Activated CD4-positive, alpha-beta T cell treated with anti-CD3 and anti-CD28 coated beads for 48 hours (primary cell): ENCODE measurements at regions not wholly inside any gene's neighbourhood (a gene's known extent, or its start where the extent isn't known, plus 50 kb on each side); places are given as distances from the start of the nearest gene placed in this dataset.

Experiments used
- DNase-seq: peaks from one replicate; pipeline ENCODE4 v3.0.0-alpha.2; 2020

DNA sequence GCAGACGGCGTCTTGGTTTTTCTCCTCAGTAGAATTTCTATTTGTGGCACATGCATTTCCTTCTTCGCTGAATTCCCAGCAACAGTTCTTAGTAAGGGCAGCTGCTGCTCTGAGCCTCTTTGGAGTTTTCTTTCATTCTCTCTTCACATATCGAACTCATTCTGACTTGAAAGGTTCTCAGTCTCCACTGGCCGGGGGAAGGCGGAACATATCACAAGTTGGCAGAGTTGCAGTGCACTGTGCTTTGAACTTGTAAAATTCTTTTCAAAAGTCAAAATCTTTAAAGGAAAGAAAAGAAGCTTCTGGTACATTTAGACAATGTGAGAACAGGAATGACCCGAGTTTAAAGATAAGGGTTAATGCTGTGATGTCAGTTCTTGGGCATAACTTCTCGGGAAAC, 286.1 kb upstream of the MAP3K7 start:
- no peak for DNase-seq

DNA sequence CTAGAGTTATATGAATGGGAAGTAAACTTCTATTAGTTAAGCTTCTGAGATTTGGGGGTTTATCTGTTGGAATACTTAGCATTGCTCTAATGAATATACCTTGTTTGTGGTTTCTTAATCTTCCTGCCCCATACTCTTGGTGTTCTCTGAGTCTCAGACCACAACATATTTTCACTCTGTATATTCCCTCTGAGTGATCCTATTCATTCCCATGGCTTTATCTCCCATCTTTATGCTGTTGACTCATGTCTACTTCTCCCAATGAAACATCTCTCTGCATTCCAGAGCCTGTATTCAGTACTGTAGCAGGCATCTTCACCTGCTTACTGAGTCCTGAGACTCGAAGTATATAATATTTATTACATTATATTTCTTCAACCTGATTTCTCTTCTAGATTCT, 283.7 kb upstream of the MAP3K7 start:
- DNase-seq = no peak

DNA sequence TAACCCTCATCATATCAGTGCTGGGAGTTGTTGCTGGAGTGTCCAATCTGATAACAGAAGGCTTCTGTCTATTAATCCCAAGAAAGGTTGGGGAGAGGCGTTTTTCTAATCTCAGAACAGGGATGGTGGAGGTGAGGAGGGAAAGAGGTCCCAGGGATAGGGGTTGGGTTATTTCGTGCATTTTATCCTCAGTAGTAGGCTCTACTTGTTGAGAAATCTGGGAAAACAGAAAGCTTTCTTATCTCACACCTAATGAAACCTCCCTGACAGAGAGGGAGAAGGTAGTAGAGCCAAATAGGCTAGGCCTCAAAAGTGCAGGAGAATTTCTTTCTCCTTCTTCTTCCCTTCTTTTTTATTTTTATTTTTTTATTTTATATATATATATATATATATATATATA, 281.8 kb upstream of the MAP3K7 start:
- no peak for DNase-seq

DNA sequence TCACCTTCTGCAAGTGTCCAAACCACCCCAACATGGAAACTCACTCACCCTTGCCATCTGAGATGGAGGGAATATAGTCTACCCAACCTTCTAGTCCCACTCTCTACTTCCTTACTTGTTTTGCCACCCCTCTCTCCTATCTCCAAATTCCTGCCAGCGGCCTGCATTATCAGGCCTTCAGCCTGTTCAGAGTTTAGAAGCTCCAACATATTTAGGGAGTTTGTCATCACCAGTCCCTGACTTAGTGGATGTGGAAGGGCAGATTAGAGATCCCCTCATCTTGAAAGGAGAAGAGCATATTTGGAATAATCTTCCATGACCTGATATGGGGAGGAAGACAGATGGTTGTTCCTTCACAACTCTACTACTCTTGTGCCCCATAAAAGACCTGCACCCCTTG, 281.4 kb upstream of the MAP3K7 start:
- DNase-seq = no peak

DNA sequence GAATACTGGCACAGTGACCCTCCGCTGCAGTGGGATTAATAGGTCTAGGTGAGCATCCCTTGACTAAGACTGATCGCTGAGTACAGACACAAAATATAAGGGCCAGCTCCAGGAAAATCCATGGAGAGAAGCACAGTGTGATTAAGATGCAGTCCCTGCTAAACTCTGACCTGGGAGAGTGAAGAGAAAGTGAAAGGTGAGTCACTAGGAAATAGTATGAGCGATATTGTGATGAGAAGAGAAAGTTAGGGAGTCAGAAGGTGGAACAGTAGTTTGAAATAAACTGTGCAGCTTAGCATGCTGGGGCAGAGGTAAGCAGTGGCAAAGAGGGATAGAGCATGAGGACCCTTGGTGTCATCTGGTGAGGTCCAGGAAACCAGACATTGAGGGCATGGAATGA, 278.6 kb upstream of the MAP3K7 start:
- no peak for DNase-seq

DNA sequence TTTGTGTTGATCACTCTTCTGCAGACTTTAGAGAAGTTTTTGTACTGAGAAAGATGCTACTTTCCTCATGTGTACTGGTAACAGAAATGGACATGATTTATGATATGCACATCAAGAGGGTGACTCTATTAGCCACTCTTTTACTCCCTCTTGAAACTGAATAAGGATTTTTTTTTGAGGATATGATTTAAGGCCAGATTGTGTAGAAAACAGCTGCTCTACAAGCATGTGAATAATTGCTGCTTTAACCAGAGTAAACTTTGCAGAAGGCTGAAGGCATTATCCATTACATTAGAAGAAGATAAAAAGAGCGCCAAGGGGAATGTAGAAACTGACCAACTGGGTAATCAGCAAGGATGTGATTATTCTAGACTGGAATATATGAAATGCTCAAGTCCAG, 276.2 kb upstream of the MAP3K7 start:
- DNase-seq = no peak

DNA sequence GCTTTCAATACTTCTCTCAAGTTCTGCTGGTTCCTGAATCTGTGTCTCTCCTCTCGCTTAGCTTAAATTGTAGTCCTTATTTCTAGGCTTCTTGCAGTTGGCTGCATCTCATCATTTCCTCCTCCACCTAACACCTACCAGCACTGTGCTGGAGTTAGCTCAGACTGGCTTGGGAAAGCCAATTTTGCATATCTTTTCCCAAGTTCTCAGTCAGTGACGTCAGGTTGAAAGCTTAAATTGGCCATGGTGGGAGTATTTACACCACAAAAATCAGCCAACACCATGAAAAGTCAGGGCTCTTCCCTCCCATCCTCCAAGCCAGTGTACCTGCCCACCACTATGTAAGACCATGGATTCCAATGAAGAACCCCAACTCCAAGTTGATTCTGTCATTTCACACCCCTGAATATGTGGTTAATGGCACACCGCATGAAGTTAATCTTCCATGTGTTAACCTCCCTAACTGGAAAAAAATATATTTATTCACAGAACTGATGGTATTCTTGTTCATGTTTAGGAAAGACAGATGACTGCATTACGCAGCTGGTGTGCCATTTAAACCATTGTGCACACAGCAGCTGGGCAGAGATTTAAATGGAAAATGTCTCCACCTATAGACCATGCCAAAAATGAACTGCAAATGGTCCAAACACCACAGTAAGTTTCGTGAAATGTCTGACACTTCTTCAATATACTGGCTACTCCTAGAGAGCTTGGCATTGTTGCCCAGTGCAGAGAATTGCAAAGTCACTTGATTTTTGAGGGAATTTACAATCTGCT, 274.1 kb upstream of the MAP3K7 start:
- DNase-seq = no peak

DNA sequence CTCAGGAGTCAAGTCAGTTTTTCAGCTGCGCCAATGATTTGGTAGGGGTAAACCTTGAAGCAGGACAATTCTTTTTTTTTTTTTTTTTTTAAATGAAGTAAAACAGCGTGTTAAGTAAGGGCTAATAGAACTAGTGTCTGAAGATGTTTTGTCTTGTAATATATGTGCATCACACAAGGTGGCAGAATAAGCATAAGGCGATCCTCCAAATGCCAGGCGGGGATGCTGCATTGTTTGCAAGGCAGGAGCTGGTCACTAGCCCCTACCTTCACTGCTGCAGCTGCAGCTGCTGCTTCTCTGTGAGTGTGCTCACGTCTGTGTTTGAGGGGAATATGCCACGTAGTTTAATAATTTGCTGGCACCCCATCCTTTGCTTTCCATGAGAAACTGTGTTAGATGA, 272.7 kb upstream of the MAP3K7 start:
- DNase-seq = no peak

DNA sequence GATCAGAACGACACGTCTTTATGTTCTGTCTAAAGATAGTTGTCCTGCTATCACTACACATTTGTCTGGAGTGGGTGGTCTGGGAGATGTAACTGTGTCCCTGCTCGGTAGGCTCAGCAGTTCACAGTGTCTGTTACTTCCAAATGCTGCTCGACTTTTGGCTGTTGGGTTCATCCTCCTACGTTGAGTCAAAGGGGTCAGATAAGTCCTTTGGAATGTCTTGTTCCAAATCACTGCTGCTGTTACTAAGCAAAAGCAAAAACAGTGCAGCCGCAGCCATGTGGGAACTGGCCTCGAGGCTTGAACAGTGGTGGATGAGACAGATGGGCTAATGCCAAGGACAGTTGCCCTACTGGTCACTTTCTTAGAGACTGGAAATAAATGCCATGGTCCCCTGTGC, 272.2 kb upstream of the MAP3K7 start:
- no peak for DNase-seq

DNA sequence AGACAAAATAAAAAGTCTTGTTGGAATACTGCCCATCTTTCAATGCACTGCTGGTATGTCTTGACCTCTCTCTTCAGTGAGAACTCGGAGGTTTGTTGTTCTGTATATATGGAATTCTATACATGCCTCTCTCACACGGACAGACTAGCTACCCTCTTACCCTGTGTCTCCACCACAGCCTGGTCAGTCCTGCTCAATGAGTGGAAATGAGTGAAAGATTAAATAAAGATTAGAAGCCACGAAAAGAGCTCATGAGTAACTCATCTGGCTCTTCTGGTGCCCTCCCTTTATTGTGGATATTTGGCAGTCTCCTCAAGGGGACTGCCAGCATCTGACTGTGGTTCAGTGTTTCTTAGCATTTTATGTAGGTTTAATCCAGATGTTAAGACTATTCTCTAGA, 262.8 kb upstream of the MAP3K7 start:
- no peak for DNase-seq

DNA sequence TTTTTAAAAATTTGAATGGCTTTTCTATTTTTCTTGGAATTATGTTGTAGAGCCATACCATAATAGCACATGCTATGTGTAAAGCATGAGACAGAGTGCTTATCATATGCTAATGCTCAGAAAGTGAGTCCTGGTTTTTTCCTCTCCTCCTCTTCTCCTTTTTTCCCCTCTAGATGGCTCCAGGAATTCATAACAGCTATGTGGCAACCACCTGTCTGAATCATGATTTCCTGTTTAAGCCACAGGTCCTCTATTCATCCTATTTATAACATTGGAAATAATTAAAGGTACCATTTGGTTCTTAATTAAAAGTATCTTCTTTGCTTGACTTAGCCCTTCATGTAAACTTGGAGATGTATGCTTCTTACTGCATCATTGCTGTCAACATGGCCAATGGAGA, 260.0 kb upstream of the MAP3K7 start:
- DNase-seq = no peak

DNA sequence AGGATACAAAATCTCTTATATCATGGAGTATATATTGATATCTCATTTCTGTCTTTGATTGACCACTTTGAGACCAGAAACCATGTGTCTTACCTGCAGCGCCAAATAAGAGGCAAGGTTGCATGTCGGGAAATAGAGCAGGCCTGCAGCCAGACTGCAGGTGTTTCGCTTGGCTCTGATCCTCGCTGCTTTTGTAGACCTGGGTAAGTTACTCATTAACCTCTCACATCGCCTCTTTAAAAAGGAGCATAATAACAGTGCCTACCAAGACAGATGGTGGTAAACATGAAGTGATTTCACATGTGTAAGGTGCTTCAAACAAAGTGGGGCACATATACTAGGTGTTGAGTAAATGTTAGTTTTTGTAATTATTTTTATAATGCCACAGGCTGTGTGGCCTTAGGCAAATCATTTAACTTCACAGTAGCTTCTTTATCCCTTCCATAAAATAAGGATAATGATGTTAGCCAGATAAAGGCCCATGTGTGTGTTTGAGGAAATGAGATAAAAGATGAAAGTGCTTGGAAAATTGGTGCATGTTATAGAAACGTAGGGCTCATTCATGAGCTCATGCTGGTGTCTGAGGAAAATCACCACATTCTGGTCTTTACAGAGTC, 248.8 kb upstream of the MAP3K7 start:
- no peak for DNase-seq

DNA sequence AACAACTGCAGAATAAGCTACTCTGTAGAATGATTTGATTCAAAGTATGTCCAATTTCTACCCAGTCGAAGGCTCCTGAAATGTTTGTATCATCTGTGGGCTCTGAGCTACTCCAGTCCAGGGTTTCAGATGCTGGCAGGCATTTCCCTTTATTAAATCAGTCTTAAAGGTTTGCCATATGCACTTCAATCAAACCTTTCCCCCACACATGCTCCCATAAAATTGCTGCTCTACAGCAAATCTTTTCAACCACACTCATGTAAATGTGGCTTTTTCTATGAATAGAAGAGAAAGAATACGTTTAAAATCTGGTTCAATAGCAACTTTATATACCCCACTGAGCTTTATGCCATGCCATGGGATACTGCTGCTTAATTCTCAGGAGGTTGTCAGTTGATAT, 242.4 kb upstream of the MAP3K7 start:
- no peak for DNase-seq

DNA sequence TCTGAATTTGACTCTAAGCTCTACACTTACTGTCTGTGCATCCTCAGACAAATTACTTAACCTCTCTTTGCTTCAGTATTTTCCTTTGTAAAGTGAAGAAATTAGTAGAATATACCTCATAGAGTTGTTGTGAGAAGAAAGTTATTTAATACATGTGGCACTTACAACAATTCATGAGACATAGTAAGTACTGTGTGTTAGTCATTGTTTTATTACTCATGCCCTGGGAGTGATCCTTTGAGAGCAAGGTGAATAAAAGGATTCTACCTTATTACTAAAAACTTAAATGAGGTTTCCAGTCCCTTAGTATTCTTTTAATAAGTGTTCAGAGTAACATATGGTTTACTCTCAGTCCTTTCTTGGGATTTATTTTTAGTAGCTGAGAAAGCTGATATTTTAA, 233.6 kb upstream of the MAP3K7 start:
- no peak for DNase-seq

DNA sequence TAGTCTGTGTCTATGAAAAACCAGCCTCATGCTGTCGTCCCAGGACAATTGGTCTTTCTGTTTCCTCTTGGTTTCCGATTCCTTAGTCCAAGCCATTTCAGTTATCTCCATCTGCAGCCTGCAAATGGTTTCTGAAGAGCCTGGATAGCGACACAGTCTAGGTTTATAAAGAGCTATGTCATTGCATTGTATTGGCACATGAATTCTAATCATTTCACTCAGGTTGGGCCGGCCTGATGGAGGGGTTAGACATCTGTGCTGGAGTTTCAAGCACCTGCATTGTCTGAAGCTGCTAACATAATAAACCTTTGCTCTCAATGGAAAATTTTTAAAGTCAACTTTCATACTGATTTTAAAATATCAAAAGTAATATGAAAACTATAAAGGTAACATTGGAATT, 232.6 kb upstream of the MAP3K7 start:
- no peak for DNase-seq

DNA sequence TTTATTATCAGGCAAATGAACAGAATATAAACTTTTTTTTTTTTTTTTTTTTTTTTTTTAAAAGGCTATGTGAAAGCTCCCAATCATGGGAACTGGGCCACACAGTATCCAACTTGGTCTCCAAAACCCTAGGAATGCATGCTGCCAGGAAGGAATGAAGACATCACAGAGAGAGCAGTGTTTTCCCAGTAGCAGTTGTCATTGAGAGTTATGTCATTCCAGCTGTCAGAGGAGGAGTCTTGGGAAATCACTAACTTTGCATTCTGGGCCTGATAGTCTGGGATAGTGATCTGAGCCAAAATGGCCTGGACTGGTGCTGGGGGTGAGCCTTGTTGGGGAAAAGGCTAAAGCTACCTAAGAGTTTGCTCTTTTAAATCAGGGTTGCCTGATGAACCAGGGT, 231.3 kb upstream of the MAP3K7 start:
- no peak for DNase-seq

DNA sequence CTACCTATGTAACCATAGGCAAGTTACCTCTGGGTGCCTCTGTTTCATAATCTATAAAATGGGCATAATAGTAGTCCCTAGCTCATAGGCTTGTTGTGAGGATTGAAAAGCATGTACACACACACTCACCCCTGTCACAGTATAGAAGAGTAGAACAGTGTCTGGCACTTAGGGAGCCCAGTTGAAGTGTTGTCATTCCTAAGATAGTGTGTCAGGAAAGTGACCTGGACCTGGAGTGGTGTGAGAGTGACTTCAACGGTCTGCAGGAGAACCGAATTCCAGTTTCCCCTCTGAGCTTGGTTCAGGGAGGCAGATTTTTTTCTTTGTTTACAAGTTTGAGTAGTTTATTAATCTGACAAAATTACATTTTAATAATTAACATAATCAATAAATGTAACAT, 229.9 kb upstream of the MAP3K7 start:
- DNase-seq = no peak

DNA sequence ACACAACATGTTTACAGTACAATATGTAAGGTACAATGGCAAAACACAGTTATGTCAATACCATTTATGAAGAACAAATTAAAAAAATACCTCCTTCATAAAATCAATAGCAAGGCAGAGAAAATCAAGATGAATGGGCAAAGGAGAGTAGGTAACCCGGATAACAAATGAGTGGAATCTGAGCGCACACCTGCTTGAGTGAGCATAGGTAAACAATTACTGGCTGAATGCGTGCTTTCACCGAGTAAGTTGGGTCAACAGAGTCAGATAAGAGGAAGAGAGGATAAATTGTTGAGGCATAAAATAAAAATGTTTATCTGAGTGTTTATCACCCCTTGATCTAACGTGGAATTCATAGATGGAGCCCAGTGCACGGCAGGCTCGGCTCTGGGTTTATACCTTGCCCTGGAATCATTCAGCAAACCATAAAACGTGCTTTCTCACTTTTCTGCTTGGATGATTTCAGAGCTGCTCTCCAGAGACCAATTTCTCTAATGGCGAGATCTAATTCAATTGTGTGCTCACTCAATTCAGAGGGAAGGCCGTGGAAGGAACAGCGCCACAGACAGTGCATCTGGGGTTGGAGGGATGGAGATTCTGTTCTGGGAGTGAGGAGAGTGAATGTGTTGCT, 224.8 kb upstream of the MAP3K7 start:
- no peak for DNase-seq

DNA sequence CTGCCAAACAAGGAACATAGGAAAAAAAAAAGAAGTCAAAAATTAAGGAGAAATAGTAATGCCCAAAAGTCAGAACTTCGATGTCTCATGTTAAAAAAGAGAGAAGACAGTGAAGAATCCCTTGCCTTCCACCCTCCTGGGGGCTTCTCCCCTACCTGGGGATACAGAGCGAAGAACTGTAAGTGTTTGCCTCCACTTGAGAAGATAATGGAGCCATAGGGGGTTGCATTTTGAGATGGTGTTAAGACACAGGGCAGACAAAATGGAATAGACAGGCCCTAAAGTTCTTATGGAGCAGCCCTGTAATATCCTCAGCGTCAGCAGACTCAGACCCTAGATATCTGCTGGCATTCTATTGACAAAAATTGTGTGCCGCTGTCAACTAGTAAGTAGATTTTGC, 222.2 kb upstream of the MAP3K7 start:
- DNase-seq = no peak

DNA sequence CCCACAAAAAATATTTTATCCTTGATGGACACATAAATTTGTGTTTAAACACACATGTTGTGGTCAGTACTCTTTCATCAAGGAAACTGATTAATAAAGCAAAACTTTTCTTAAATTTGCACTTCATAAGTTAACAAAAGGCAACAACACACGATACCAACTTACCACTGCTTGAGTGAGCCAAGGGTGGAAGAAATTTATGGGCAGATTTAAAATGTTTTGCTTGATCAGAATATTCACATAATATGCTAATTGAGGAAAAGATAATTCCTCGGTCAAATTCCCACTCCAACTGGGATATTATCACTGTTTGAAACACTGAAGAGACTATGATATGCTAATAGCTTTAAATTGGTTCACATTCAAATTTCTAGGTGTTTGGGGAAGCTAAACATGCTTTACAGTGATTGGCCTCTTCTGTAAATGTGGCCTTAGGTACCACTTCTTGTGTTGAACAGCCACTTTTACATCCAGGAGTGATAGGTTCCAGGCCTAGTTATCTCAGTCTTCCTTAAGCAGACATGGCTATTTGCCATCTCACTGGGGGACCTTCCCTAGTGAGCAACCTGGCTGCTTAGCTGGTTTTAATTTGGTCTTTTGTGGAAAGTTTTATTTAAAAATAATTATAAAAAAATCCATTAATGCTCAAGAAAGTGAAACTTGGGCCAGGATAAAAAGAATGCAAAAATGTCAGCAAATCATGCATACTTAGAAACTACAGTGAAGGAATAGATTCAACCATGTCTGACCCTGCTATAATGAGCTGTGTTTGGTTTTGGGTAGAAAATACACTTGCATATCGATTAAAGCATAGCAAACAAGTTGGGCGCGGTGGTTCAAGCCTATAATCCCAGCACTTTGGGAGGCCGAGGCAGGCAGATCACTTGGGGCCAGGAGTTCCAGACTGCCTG, 221.2 kb upstream of the MAP3K7 start:
- DNase-seq = no peak

DNA sequence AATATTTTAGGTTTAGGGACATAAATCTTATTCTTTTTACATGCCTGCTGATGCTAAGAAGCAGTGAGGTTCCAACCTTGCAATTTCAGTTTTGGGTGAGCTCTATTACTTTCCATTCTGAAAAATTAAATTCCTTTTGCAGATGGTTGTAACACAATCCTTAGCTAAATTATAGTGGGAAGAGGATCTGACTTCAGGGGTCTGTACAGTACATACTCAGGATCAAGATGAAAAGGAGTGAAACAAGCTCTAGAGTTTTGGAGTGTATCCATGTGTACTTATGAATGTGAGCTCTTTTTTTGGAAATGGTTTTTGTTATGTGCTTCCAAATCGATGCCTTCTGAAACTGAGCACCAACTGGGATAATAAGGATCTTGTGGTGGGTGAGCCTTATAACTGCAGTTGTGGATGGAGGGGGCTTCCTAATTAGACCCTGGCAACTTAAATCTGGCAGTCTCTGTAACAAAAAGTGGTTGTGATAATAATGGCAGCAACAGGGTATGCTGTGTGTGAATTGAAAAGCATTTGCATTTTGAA, 218.8 kb upstream of the MAP3K7 start:
- DNase-seq = no peak

DNA sequence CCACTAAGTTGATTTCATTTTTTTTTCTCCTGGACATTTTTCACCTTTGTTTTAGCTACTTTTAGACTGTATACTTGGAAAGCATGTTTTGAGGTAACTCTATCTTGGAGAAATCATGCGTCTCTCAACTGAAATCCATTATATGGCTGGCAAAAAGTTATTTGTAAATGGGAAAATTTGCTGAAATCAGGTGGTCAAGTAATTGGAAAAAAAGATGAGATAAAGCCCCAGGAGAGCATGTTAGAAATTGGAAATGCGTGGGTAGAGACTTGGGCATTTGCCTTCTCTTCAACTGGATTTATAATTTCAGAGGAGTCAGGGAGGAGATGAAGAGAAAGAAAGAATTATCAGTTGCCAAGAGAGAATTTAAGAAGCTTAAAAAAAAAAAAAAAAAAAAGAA, 217.1 kb upstream of the MAP3K7 start:
- no peak for DNase-seq

DNA sequence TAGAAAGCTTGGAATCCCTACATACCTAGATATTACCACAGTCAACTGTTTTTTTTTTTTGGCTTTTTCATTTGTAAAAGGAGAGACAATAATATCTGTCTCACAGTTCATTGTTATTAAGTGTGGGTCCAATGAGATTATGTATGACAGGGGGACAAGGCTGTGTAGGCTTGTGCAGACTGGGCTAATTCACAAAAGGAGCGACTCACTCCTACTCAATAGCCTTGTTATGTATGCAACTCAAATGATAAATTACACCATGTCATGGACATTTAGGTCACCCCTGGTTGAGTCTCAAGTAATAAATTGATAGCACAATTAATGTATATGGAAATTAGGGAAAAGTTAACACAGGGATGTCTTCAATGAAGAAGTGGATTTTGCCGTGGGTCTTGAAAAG, 208.2 kb upstream of the MAP3K7 start:
- DNase-seq = no peak
